ENCODE measurements at regions not wholly inside any gene's neighbourhood (a gene's known extent, or its start where the extent isn't known, plus 50 kb on each side); places are given as distances from the start of the nearest gene placed in this dataset.

DNA sequence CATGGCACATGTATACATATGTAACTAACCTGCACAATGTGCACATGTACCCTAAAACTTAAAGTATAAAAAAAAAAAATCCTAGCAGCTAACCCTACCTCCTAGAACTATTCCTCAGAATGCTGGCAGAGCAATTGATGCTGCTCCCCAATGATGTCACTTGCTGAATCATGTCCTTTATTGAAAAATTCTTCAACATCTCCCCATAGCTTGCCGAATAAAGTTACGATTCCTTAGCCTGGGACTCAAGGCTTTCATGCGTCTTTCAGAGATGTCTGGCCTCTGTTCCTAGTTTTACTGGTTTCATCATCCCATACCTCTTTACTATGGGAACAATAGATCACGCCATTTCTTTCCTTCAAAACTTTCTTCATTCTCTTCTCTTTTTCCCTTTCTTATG, 174.7 kb upstream of the FAT1 start:
- no peak overlapping the region for H2BK12ac ChIP-seq (ENCODE audit: insufficient read length, low read depth, low read length)
- H4K91ac ChIP-seq (ENCODE audit: insufficient read length, low read depth, low read length), result no peak overlapping the region
- H3K4me2 ChIP-seq (ENCODE audit: insufficient read depth, insufficient read length, low read length), result no peak overlapping the region
- no peak overlapping the region for H3K18ac ChIP-seq (ENCODE audit: insufficient read length, low read depth, low read length)
- TF ChIP-seq, protein P1, sequence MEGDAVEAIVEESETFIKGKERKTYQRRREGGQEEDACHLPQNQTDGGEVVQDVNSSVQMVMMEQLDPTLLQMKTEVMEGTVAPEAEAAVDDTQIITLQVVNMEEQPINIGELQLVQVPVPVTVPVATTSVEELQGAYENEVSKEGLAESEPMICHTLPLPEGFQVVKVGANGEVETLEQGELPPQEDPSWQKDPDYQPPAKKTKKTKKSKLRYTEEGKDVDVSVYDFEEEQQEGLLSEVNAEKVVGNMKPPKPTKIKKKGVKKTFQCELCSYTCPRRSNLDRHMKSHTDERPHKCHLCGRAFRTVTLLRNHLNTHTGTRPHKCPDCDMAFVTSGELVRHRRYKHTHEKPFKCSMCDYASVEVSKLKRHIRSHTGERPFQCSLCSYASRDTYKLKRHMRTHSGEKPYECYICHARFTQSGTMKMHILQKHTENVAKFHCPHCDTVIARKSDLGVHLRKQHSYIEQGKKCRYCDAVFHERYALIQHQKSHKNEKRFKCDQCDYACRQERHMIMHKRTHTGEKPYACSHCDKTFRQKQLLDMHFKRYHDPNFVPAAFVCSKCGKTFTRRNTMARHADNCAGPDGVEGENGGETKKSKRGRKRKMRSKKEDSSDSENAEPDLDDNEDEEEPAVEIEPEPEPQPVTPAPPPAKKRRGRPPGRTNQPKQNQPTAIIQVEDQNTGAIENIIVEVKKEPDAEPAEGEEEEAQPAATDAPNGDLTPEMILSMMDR (conservative IDR thresholded peaks at IDR 0.05), result no peak
- H3K56ac ChIP-seq (ENCODE audit: insufficient read length, low read depth, low read length), result no peak overlapping the region
- no peak overlapping the region for H4K8ac ChIP-seq (replicated peaks; ENCODE audit: insufficient read length, low read depth, low read length)
- no peak for DNase-seq
- no peaks in the 10 kb centered on the region for H3K27me3 ChIP-seq (ENCODE audit: insufficient read depth, low read length)
- no peaks in the 10 kb centered on the region for H3K9me3 ChIP-seq (ENCODE audit: control insufficient read depth, low read depth, low read length)
- Mint-ChIP-seq H3K4me1 (no peaks in the 10 kb centered on the region), H3K9me3 (no peaks in the 10 kb centered on the region), H3K36me3 (ENCODE audit: insufficient read depth in 1 of 3, low read depth in 3 of 3) (no peaks in the 10 kb centered on the region), H3K27me3 (ENCODE audit: low read depth) (no peaks in the 10 kb centered on the region), H3K4me3 (no peak overlapping the region), H3K27ac (no peak overlapping the region)
- no peak overlapping the region for H3T11ph ChIP-seq (ENCODE audit: low read length)
- no peak overlapping the region for H3K27ac ChIP-seq (ENCODE audit: insufficient read length, low read depth, low read length)
- H2AK5ac ChIP-seq (ENCODE audit: insufficient read length, low read length), result no peak overlapping the region
- no peaks in the 10 kb centered on the region for H4K20me1 ChIP-seq (ENCODE audit: control insufficient read depth, insufficient read depth, insufficient read length)
- no peak overlapping the region for H3K14ac ChIP-seq (ENCODE audit: insufficient read depth, low read length)
- 100% methylated on average over 1 of the region's 4 CpGs for WGBS (ENCODE audit: extremely low coverage, insufficient read length, low lambda C conversion rate)
- H2AFZ ChIP-seq (ENCODE audit: low read length), result no peak overlapping the region
- H2BK15ac ChIP-seq (ENCODE audit: low read depth, low read length), result no peak overlapping the region
- H2BK120ac ChIP-seq (ENCODE audit: low read depth, low read length, poor library complexity, severe bottlenecking), result no peak overlapping the region
- H3K79me2 ChIP-seq (ENCODE audit: insufficient read depth, low read length), result no peaks in the 10 kb centered on the region
- no peak overlapping the region for H4K5ac ChIP-seq (ENCODE audit: insufficient read length, low read depth, low read length)
- H3K23ac ChIP-seq (ENCODE audit: insufficient read length, low read depth, low read length), result no peak overlapping the region
- no peaks in the 10 kb centered on the region for H3K79me1 ChIP-seq (ENCODE audit: insufficient read depth, low read depth, low read length, poor library complexity, severe bottlenecking)
- H3K4ac ChIP-seq (ENCODE audit: low read depth, low read length), result no peak overlapping the region
- H2BK5ac ChIP-seq (ENCODE audit: insufficient read length, low read length), result no peak overlapping the region
- H3K23me2 ChIP-seq (ENCODE audit: insufficient read length, low read depth, low read length, poor library complexity, severe bottlenecking), result no peaks in the 10 kb centered on the region
- no peak overlapping the region for H2BK20ac ChIP-seq (ENCODE audit: low read depth, low read length, poor library complexity, severe bottlenecking)
- H3K4me1 ChIP-seq (ENCODE audit: insufficient read depth, low read length), result no peaks in the 10 kb centered on the region
- no peak overlapping the region for H3K9ac ChIP-seq (ENCODE audit: extremely low read depth, insufficient read length, low read length)
